IMR-90 (cell line): ENCODE measurements at regions not wholly inside any gene's neighbourhood (a gene's known extent, or its start where the extent isn't known, plus 50 kb on each side); places are given as distances from the start of the nearest gene placed in this dataset.

Source experiments
- ATAC-seq: fragments of 200-7000 bp; cut with Tn5 transposase; 2 replicates; pipeline ENCODE4 v1.9.1; 2020; ENCODE audit warnings: low read depth, mild to moderate bottlenecking, moderate library complexity
- BruUV-seq: library from RNA; stranded (reverse); fragments of 400-500 nt; replicated peaks from 2 replicates; lab custom pipeline; 2021; lab: Mats Ljungman, UMichigan
- CTCF ChIA-PET: fragments of 300-600 bp; formaldehyde crosslinking; extraction: SDS; loops from one replicate; lab custom pipeline; 2021; ENCODE audit warnings: antibody characterized with exemption; lab: Yijun Ruan, JAX
- POLR2A ChIA-PET: fragments of 300-600 bp; sonication (Branson Sonifier 250); formaldehyde crosslinking; loops from one replicate; lab custom pipeline; 2022; ENCODE audit warnings: antibody characterized with exemption; ENCODE audit not compliant: unreplicated experiment; lab: Charles Lee
- DNase-seq: peaks from one replicate; pipeline ENCODE4 v3.0.0; 2013
- H2AFZ ChIP-seq: replicated peaks from 2 replicates; pipeline ENCODE3; 2013; ENCODE audit warnings: low read length, mild to moderate bottlenecking; ENCODE audit not compliant: poor library complexity
- H2AK5ac ChIP-seq: 2 replicates; pipeline ENCODE4 v1.6.1; 2013; ENCODE audit warnings: low read depth, low read length, inconsistent platforms
- H2AK9ac ChIP-seq: replicated peaks from 2 replicates; pipeline ENCODE3; 2013; ENCODE audit warnings: mild to moderate bottlenecking, low read depth, low read length, moderate library complexity; ENCODE audit not compliant: poor library complexity
- H2BK120ac ChIP-seq: 2 replicates; pipeline ENCODE4 v1.6.1; 2013; ENCODE audit warnings: low read depth, low read length, inconsistent platforms
- H2BK15ac ChIP-seq: 3 replicates; pipeline ENCODE4 v1.6.1; 2013; ENCODE audit warnings: low read depth, low read length, inconsistent platforms
- H2BK20ac ChIP-seq: 2 replicates; pipeline ENCODE4 v1.6.1; 2013; ENCODE audit warnings: low read depth, mild to moderate bottlenecking, inconsistent platforms, low read length, moderate library complexity
- H2BK5ac ChIP-seq: 2 replicates; pipeline ENCODE4 v1.6.1; 2013; ENCODE audit warnings: mild to moderate bottlenecking, low read depth, low read length, inconsistent platforms; ENCODE audit not compliant: poor library complexity, severe bottlenecking
- H3K14ac ChIP-seq: replicated peaks from 2 replicates; pipeline ENCODE4 v1.6.1; 2013; ENCODE audit warnings: low read depth, low read length, inconsistent platforms
- H3K18ac ChIP-seq: 2 replicates; pipeline ENCODE4 v1.6.1; 2013; ENCODE audit warnings: low read depth, low read length, control low read depth
- H3K23ac ChIP-seq: 2 replicates; pipeline ENCODE4 v1.6.1; 2013; ENCODE audit warnings: low read depth, low read length, inconsistent platforms
- H3K27ac ChIP-seq: 2 replicates; pipeline ENCODE4 v1.5.1; 2013; ENCODE audit warnings: mild to moderate bottlenecking, control low read depth, low read length; ENCODE audit not compliant: insufficient read depth
- H3K27me3 ChIP-seq: 2 replicates; pipeline ENCODE4 v1.6.1; 2013; ENCODE audit warnings: low read length; ENCODE audit not compliant: control insufficient read depth, insufficient read depth
- H3K36me3 ChIP-seq: 2 replicates; pipeline ENCODE4 v1.6.1; 2013; ENCODE audit warnings: low read length, mixed read lengths; ENCODE audit not compliant: control insufficient read depth, insufficient read depth
- H3K4ac ChIP-seq: 2 replicates; pipeline ENCODE4 v1.6.1; 2013; ENCODE audit warnings: low read depth, low read length, inconsistent platforms
- H3K4me1 ChIP-seq: 2 replicates; pipeline ENCODE4 v1.6.1; 2013; ENCODE audit warnings: low read length, mixed read lengths; ENCODE audit not compliant: control insufficient read depth, insufficient read depth
- H3K4me2 ChIP-seq: 2 replicates; pipeline ENCODE4 v1.6.1; 2013; ENCODE audit warnings: low read depth, mild to moderate bottlenecking, control low read depth, low read length, moderate library complexity
- H3K4me3 ChIP-seq: 2 replicates; pipeline ENCODE4 v1.5.1; 2013; ENCODE audit warnings: low read depth, mild to moderate bottlenecking, control low read depth, low read length, moderate library complexity; ENCODE audit not compliant: insufficient read depth
- H3K56ac ChIP-seq: 2 replicates; pipeline ENCODE4 v1.6.1; 2013; ENCODE audit warnings: low read length, inconsistent platforms; ENCODE audit not compliant: insufficient read depth; ENCODE audit errors: extremely low read depth
- H3K79me1 ChIP-seq, 2 experiments: 2 replicates each; pipeline ENCODE4 v1.6.1; 2013; ENCODE audit warnings: low read length in 2 of 2, inconsistent platforms in 1 of 2, low read depth in 1 of 2
- H3K9ac ChIP-seq: 2 replicates; pipeline ENCODE4 v1.6.1; 2013; ENCODE audit warnings: low read depth, low read length, control low read depth
- H3K9me1 ChIP-seq: 2 replicates; pipeline ENCODE4 v1.6.1; 2013; ENCODE audit warnings: low read length, inconsistent platforms; ENCODE audit not compliant: insufficient read depth
- H3K9me3 ChIP-seq: 2 replicates; pipeline ENCODE4 v1.6.1; 2013; ENCODE audit warnings: low read length; ENCODE audit not compliant: control insufficient read depth, insufficient read depth
- H4K20me1 ChIP-seq: 2 replicates; pipeline ENCODE4 v1.6.1; 2013; ENCODE audit warnings: low read length, inconsistent platforms; ENCODE audit not compliant: insufficient read depth
- H4K5ac ChIP-seq: 2 replicates; pipeline ENCODE4 v1.6.1; 2013; ENCODE audit warnings: mild to moderate bottlenecking, low read depth, low read length, control low read depth
- H4K8ac ChIP-seq, 2 experiments: 2 replicates each; pipeline ENCODE4 v1.6.1; 2013; ENCODE audit warnings: low read depth in 2 of 2, low read length in 2 of 2, control low read depth in 1 of 2, inconsistent platforms in 1 of 2
- H4K91ac ChIP-seq: 2 replicates; pipeline ENCODE4 v1.6.1; 2013; ENCODE audit warnings: low read depth, low read length, inconsistent platforms; ENCODE audit not compliant: insufficient read depth
- BHLHE40 ChIP-seq: fragments of 150-350 bp; IDR thresholded peaks from 2 replicates; pipeline ENCODE4 v1.6.1; 2016; ENCODE audit warnings: mild to moderate bottlenecking, low read depth, low read length
- RAD21 ChIP-seq: IDR thresholded peaks from 2 replicates; pipeline ENCODE4 v1.6.1; 2012; ENCODE audit warnings: low read length, improper control_type of control experiment
- USF2 ChIP-seq: fragments of 150-350 bp; IDR thresholded peaks from 2 replicates; pipeline ENCODE4 v1.6.1; 2017; ENCODE audit warnings: mild to moderate bottlenecking, antibody characterized with exemption, low read length, low read depth
- WGBS, 2 experiments: methylation state at CpG; one replicate each; pipeline versions ENCODE4 v1.1.5 to v1.1.7; 2013; ENCODE audit warnings: missing lambda C conversion rate in 2 of 2; ENCODE audit not compliant: insufficient read length in 1 of 2; ENCODE audit errors: extremely low coverage in 2 of 2; 5-methylcytosine and 5-hydroxymethylcytosine counted together
- dilution Hi-C: fragments of 300-500 bp; cut with HindIII; formaldehyde crosslinking; loops from one replicate; pipeline ENCODE4 v1.14.3; 2018; ENCODE audit warnings: low sequenced_read_pairs; ENCODE audit not compliant: unreplicated experiment
- in situ Hi-C: fragments of 300-500 bp; cut with MboI; formaldehyde crosslinking; loops from 3 replicates; pipeline ENCODE4 v1.14.3; 2019; ENCODE audit warnings: low sequenced_read_pairs, inconsistent platforms, mixed read lengths
- intact Hi-C: fragments of 100-400 bp; cut with micrococcal nuclease; formaldehyde crosslinking; loops from 2 replicates; pipeline ENCODE4 v1.10.0; 2022

GRCh38 chr3:76016769-76017439 is 231.6 kb upstream of the ZNF717 start:
- no peak overlapping the region for H3K14ac ChIP-seq
- H3K79me1 ChIP-seq = no peaks in the 10 kb centered on the region
- H2AK9ac ChIP-seq = no peak overlapping the region
- H3K36me3 ChIP-seq = no peaks in the 10 kb centered on the region
- H4K20me1 ChIP-seq = no peaks in the 10 kb centered on the region
- 0 out of 2 replicates have a peak, but pooled peaks cover 3% of the 10 kb centered on the region for H3K4me1 ChIP-seq
- H3K27ac ChIP-seq = no peak overlapping the region
- no peak overlapping the region for H3K56ac ChIP-seq
- CTCF ChIA-PET = no interaction called here
- no peak overlapping the region for H4K91ac ChIP-seq
- H2AFZ ChIP-seq = no peak overlapping the region
- H3K9me3 ChIP-seq = no peaks in the 10 kb centered on the region
- no peaks in the 10 kb centered on the region for H3K27me3 ChIP-seq
- no peak overlapping the region for H3K9ac ChIP-seq
- no peak overlapping the region for H2BK15ac ChIP-seq
- in situ Hi-C loops = no loop called here
- dilution Hi-C loops = no loop called here
- no peak overlapping the region for H4K5ac ChIP-seq
- no peak overlapping the region for H2BK5ac ChIP-seq
- H3K4me2 ChIP-seq = no peak overlapping the region
- no CpG with 5 or more reads among the region's 6 CpGs for WGBS, 2 experiments
- BruUV-seq = no TSS peak
- H3K23ac ChIP-seq = no peak overlapping the region
- H4K8ac ChIP-seq = no peak overlapping the region
- no peak overlapping the region for H3K18ac ChIP-seq
- no peak overlapping the region for H3K4me3 ChIP-seq
- no peak for ATAC-seq
- H2AK5ac ChIP-seq = no peak overlapping the region
- intact Hi-C loops = no loop called here
- DNase-seq = no peak
- H2BK120ac ChIP-seq = no peak overlapping the region
- POLR2A ChIA-PET = no interaction called here
- no peaks in the 10 kb centered on the region for H3K9me1 ChIP-seq
- TF ChIP-seq USF2 = no peak
- TF ChIP-seq RAD21 = no peak
- TF ChIP-seq BHLHE40 = no peak
- no peak overlapping the region for H2BK20ac ChIP-seq
- no peak overlapping the region for H3K4ac ChIP-seq
